ENCODE measurements at regions not wholly inside any gene's neighbourhood (a gene's known extent, or its start where the extent isn't known, plus 50 kb on each side); places are given as distances from the start of the nearest gene placed in this dataset.

DNA sequence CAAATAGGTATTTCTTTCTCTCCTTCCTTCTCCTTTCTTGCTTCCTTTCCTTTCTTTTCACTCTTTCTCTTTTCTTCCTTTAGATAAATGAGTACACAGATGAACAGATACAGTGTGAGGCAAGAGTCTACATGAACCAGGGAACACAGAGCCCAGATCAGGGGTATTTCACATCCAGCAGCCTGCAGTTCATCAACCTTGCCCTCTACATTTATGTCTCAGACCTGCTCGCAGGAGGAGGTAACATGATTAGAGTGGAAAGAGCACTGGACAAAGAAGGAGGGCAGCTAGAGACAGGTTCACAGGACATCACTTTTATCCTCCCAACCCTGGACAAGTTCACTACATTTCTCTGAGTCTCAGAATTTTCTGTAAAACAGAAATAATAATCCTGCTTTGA lies 773.1 kb downstream of the NTRK3 start:
- ChIA-PET CTCF (no interaction called here), POLR2A (no interaction called here)
- TF ChIP-seq, protein P1, sequence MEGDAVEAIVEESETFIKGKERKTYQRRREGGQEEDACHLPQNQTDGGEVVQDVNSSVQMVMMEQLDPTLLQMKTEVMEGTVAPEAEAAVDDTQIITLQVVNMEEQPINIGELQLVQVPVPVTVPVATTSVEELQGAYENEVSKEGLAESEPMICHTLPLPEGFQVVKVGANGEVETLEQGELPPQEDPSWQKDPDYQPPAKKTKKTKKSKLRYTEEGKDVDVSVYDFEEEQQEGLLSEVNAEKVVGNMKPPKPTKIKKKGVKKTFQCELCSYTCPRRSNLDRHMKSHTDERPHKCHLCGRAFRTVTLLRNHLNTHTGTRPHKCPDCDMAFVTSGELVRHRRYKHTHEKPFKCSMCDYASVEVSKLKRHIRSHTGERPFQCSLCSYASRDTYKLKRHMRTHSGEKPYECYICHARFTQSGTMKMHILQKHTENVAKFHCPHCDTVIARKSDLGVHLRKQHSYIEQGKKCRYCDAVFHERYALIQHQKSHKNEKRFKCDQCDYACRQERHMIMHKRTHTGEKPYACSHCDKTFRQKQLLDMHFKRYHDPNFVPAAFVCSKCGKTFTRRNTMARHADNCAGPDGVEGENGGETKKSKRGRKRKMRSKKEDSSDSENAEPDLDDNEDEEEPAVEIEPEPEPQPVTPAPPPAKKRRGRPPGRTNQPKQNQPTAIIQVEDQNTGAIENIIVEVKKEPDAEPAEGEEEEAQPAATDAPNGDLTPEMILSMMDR (IDR thresholded peaks at IDR 0.05; ENCODE audit: insufficient read depth, low read depth, low read length) = no peak

DNA sequence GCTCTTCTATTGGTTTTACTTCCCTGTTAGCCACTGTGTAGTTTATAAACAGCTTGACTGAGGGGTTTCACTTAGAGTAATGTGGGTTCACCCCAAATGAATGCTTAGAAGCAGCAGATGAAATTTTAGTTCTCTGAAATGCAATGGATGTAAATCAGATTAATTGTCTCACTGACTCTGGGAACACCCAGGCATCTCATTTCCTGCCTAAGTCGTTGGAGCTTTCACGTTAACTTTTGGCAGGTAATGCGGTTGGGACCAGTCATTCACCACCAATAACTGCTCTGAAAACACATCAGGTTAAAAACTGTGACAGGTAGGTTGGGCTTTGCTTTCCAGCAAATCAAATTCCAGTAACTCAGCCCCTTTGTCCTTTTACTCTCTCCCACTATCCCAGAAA lies 775.4 kb downstream of the NTRK3 start:
- Histone ChIP-seq H3K36me3 (ENCODE audit: control insufficient read depth, insufficient read depth, low read length) (no peaks in the 10 kb centered on the region), H3K4me3 (ENCODE audit: low read depth, low read length) (no peak overlapping the region), H3K27me3 (ENCODE audit: control insufficient read depth, insufficient read depth, low read length) (no peaks in the 10 kb centered on the region)
- DNase-seq (ENCODE audit: low read depth) = no peak
- ChIA-PET CTCF (no interaction called here), POLR2A (no interaction called here)
- TF ChIP-seq, protein P1 (IDR thresholded peaks at IDR 0.05; ENCODE audit: insufficient read depth, low read depth, low read length) = no peak

More for the DNA sequence above, 773.1 kb downstream of the NTRK3 start:
- DNase-seq (ENCODE audit: low read depth) = no peak
- no peaks in the 10 kb centered on the region for H3K36me3 ChIP-seq (ENCODE audit: control insufficient read depth, insufficient read depth, low read length)
- no peak overlapping the region for H3K4me3 ChIP-seq (ENCODE audit: low read depth, low read length)
- no peaks in the 10 kb centered on the region for H3K27me3 ChIP-seq (ENCODE audit: control insufficient read depth, insufficient read depth, low read length)

DNA sequence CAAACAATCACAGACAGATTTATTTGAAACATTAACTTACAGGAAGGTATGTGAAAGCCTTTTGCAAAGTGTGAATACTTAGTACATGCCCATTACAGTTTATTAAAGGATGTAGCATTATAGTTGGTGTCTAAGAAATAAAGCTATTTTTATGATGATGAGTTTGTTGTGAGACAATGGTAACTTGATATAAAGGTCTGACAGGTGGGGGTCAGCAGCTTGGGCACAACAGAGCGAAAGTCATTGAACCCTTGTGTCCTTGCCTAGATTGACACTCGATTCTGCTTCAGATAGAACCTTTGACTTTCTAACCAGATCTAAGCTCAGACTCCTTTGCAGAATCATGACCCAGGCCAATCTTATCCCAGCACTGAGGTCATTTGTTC lies 777.9 kb downstream of the NTRK3 start:
- CTCF ChIA-PET = interaction anchor here (1.1 kb wide), 1 partner anchor 17 kb away, joined by 4 read pairs; no protein-coding TSS in a partner anchor
- TF ChIP-seq, protein P1 (IDR thresholded peaks at IDR 0.05; ENCODE audit: insufficient read depth, low read depth, low read length) = no peak
- Histone ChIP-seq H3K27me3 (ENCODE audit: control insufficient read depth, insufficient read depth, low read length) (no peaks in the 10 kb centered on the region), H3K36me3 (ENCODE audit: control insufficient read depth, insufficient read depth, low read length) (no peaks in the 10 kb centered on the region), H3K4me3 (ENCODE audit: low read depth, low read length) (no peak overlapping the region)
- POLR2A ChIA-PET = no interaction called here
- no peak for DNase-seq (ENCODE audit: low read depth)

DNA sequence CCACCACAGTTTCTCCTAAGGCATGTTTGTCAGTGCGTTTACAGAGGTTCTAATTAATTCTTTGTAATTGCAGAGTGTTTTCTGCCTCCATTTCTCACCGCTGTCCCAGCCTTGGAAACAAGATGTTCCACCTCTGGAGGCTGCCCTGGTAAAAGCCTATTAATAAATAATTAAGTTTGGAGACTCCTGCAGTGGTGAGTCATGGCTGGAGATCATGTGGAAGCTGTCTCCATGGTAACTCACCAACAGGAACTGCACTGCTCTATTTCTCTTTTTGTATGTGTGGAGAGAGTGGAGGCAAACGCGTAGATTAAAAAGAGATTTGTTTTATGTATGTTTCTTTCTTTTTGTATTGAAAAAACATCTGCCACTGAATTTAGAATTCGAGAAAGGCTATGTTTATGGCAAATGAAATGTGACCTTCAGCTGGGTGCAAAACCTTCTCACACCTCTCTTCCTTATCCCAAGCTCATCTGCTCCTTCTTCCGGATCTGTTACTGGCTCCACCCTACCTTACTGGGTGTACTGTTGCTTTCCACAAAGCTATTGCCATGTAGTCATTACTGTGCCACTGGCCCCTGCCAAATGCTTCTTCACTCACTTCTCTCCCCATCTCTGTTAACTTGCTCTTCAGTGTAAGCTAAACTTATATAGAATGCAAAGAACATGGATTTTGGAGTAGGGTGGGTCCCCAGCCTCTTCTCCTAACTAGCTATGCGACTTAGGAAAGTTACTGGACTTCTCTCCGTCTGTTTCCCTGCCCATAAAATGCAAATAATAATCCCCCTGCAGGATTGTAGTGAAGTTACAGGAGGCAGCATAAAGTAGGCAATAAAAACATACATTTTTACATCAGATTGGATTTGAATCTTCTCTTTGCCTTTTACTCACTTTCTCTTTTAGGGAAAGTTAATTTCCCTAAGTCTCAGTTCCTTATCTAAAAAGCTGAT lies 778.5 kb downstream of the NTRK3 start:
- TF ChIP-seq, protein P1 (IDR thresholded peaks at IDR 0.05; ENCODE audit: insufficient read depth, low read depth, low read length) = no peak
- no peaks in the 10 kb centered on the region for H3K27me3 ChIP-seq (ENCODE audit: control insufficient read depth, insufficient read depth, low read length)
- CTCF ChIA-PET = interaction anchor here (0.9 to 1.1 kb wide), 2 partner anchors 15 to 18 kb away, joined by 3 to 4 read pairs; no protein-coding TSS in a partner anchor
- H3K36me3 ChIP-seq (ENCODE audit: control insufficient read depth, insufficient read depth, low read length) = no peaks in the 10 kb centered on the region
- peak; percentile 40 for DNase-seq (ENCODE audit: low read depth)
- POLR2A ChIA-PET = no interaction called here
- no peak overlapping the region for H3K4me3 ChIP-seq (ENCODE audit: low read depth, low read length)

DNA sequence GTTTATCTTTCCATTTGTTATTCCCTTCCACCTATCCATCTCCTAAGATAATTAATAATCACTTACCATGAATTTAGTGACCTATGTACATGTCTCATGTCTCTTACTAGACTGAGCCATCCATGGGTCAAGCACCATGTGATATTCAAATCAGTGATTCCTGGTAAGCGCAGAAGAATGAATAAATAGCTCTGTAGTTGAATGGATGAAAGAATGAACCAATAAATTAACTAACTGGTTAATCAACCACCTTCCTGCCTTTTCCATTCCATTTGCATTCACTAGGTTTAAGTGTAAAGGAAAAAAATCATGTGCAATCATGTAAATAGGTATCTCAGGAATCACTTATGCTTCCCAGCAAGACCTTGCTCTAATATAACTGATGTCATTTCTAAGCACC lies 779.5 kb downstream of the NTRK3 start:
- no peak overlapping the region for H3K4me3 ChIP-seq (ENCODE audit: low read depth, low read length)
- TF ChIP-seq, protein P1 (IDR thresholded peaks at IDR 0.05; ENCODE audit: insufficient read depth, low read depth, low read length) = no peak
- CTCF ChIA-PET = no interaction called here
- no peaks in the 10 kb centered on the region for H3K27me3 ChIP-seq (ENCODE audit: control insufficient read depth, insufficient read depth, low read length)
- POLR2A ChIA-PET = no interaction called here
- DNase-seq (ENCODE audit: low read depth) = no peak
- no peaks in the 10 kb centered on the region for H3K36me3 ChIP-seq (ENCODE audit: control insufficient read depth, insufficient read depth, low read length)

Measured in BJ (cell line).